GM23338 (cell line): ENCODE measurements at regions not wholly inside any gene's neighbourhood (a gene's known extent, or its start where the extent isn't known, plus 50 kb on each side); places are given as distances from the start of the nearest gene placed in this dataset.

Experiments used
- ATAC-seq: fragments of 200-7000 bp; cut with Tn5 transposase; 3 replicates; pipeline ENCODE4 v1.9.1; 2020
- DNase-seq: peaks from one replicate; pipeline ENCODE4 v3.0.0-alpha.2; 2015; ENCODE audit warnings: low spot score
- H2AFZ ChIP-seq: fragments of 200-600 bp; sonication (generic); 2 replicates; pipeline ENCODE4 v1.8.0; 2016; ENCODE audit warnings: antibody characterized with exemption, mild to moderate bottlenecking, moderate library complexity
- H3F3A ChIP-seq: fragments of 200-600 bp; sonication (generic); replicated peaks from 2 replicates; pipeline ENCODE4 v1.8.0; 2017; ENCODE audit warnings: antibody characterized with exemption, mixed run types, low read depth
- H3K27ac ChIP-seq: fragments of 200-600 bp; sonication (generic); 2 replicates; pipeline ENCODE4 v1.6.1; 2016; ENCODE audit warnings: low read depth
- H3K27me3 ChIP-seq: fragments of 200-600 bp; sonication (generic); 2 replicates; pipeline ENCODE4 v1.8.0; 2016; ENCODE audit warnings: mild to moderate bottlenecking, mixed run types, moderate library complexity; ENCODE audit not compliant: insufficient read depth
- H3K36me3 ChIP-seq: fragments of 200-600 bp; sonication (generic); 2 replicates; pipeline ENCODE4 v1.8.0; 2016; ENCODE audit warnings: mild to moderate bottlenecking; ENCODE audit not compliant: insufficient read depth
- H3K4me1 ChIP-seq: fragments of 200-600 bp; sonication (generic); 2 replicates; pipeline ENCODE4 v1.8.0; 2016; ENCODE audit warnings: mild to moderate bottlenecking, moderate library complexity; ENCODE audit not compliant: insufficient read depth
- H3K4me2 ChIP-seq: fragments of 200-600 bp; sonication (generic); 2 replicates; pipeline ENCODE4 v1.7.1; 2017; ENCODE audit warnings: mixed run types
- H3K4me3 ChIP-seq: fragments of 200-600 bp; sonication (generic); 2 replicates; pipeline ENCODE4 v1.6.1; 2016; ENCODE audit warnings: mixed run types
- H3K79me2 ChIP-seq: fragments of 200-600 bp; sonication (generic); replicated peaks from 2 replicates; pipeline ENCODE4 v1.8.0; 2017; ENCODE audit warnings: mild to moderate bottlenecking; ENCODE audit not compliant: insufficient read depth
- H3K9me2 ChIP-seq: fragments of 200-600 bp; sonication (generic); 2 replicates; pipeline ENCODE4 v1.8.0; 2017; ENCODE audit not compliant: insufficient read depth
- H4K20me1 ChIP-seq: fragments of 200-600 bp; sonication (generic); replicated peaks from 2 replicates; pipeline ENCODE4 v1.8.0; 2017; ENCODE audit warnings: mild to moderate bottlenecking; ENCODE audit not compliant: insufficient read depth
- H3K27ac Mint-ChIP-seq: 2 replicates; pipeline ENCODE4 v1.8.0; 2020; ENCODE audit warnings: inconsistent platforms, mild to moderate bottlenecking, moderate library complexity, mixed read lengths
- H3K27me3 Mint-ChIP-seq: 3 replicates; pipeline ENCODE4 v1.8.0; 2022; ENCODE audit warnings: low read depth, mild to moderate bottlenecking, moderate library complexity, mixed read lengths, inconsistent platforms; ENCODE audit not compliant: insufficient read depth, poor library complexity
- H3K36me3 Mint-ChIP-seq: 3 replicates; pipeline ENCODE4 v1.8.0; 2021; ENCODE audit warnings: low read depth, mild to moderate bottlenecking, inconsistent platforms, moderate library complexity, mixed read lengths
- H3K4me1 Mint-ChIP-seq: 3 replicates; pipeline ENCODE4 v1.8.0; 2020; ENCODE audit warnings: mild to moderate bottlenecking, inconsistent platforms, mixed read lengths
- H3K4me3 Mint-ChIP-seq: 3 replicates; pipeline ENCODE4 v1.8.0; 2021; ENCODE audit warnings: moderate library complexity, mild to moderate bottlenecking, inconsistent platforms, mixed read lengths
- H3K9me3 Mint-ChIP-seq: 3 replicates; pipeline ENCODE4 v1.8.0; 2020; ENCODE audit warnings: moderate library complexity, mild to moderate bottlenecking, inconsistent platforms, mixed read lengths
- CTCF ChIP-seq, 2 experiments: fragments of 200-600 bp in 1 of 2; sonication (generic) in 1 of 2; conservative IDR thresholded peaks; 2 replicates each; pipeline versions ENCODE4 v1.5.1 to v1.6.1; 2016 to 2017; ENCODE audit warnings: antibody characterized with exemption in 2 of 2, low read depth in 2 of 2, mild to moderate bottlenecking in 2 of 2, moderate library complexity in 1 of 2
- EZH2phosphoT487 ChIP-seq: fragments of 200-600 bp; sonication (generic); IDR thresholded peaks from one replicate; pipeline ENCODE4 v1.8.1; 2018; ENCODE audit warnings: antibody characterized with exemption; ENCODE audit not compliant: unreplicated experiment
- POLR2AphosphoS5 ChIP-seq: IDR thresholded peaks from 2 replicates; pipeline ENCODE4 v1.6.1; 2016; ENCODE audit warnings: antibody characterized with exemption, low read depth
- ZNF331 ChIP-seq: fragments of 250-450 bp; sonication (Bioruptor Pico); IDR thresholded peaks from 2 replicates; pipeline ENCODE4 v1.5.0; 2020; ENCODE audit warnings: low read depth, mild to moderate bottlenecking, moderate library complexity
- ZNF462 ChIP-seq: fragments of 250-450 bp; sonication (Bioruptor Pico); IDR thresholded peaks from 2 replicates; pipeline ENCODE4 v1.5.0; 2020; ENCODE audit warnings: mild to moderate bottlenecking, moderate library complexity

GRCh38 chr9:79185866-79186265 is 385.9 kb upstream of the TLE4 start (continued):
- TF ChIP-seq ZNF462 (CRISPR knock-in tag) = no peak
- no peak for TF ChIP-seq POLR2AphosphoS5
- TF ChIP-seq CTCF (conservative IDR thresholded peaks at IDR 0.05; ENCODE audit: low read depth in 2 of 2) = no peak
- no peak for TF ChIP-seq EZH2phosphoT487

- DNase-seq (no peak), ATAC-seq (no peak)
- no peak overlapping the region for H3K27ac Mint-ChIP-seq
- no peak overlapping the region for H3K27ac ChIP-seq
- H3K79me2 ChIP-seq = no peaks in the 10 kb centered on the region
- H4K20me1 ChIP-seq = no peaks in the 10 kb centered on the region
- H3K4me1 ChIP-seq = no peaks in the 10 kb centered on the region
- no peak overlapping the region for H3K4me3 Mint-ChIP-seq
- no peaks in the 10 kb centered on the region for H3K9me3 Mint-ChIP-seq
- no peak for TF ChIP-seq ZNF331 (CRISPR knock-in tag)
- no peak overlapping the region for H3K4me3 ChIP-seq
- no peak overlapping the region for H3K4me2 ChIP-seq
- H3K4me1 Mint-ChIP-seq = no peaks in the 10 kb centered on the region
- H3K9me2 ChIP-seq = no peaks in the 10 kb centered on the region; the same call in 1 of the 2 replicates
- no peaks in the 10 kb centered on the region for H3K27me3 ChIP-seq
- H3K27me3 Mint-ChIP-seq = peaks cover 5% of the 10 kb centered on the region
- no peaks in the 10 kb centered on the region; the same call in 2 of the 3 replicates for H3K36me3 Mint-ChIP-seq
- no peaks in the 10 kb centered on the region for H3F3A ChIP-seq
- H3K36me3 ChIP-seq = no peaks in the 10 kb centered on the region
- H2AFZ ChIP-seq = no peak overlapping the region
Measured at GRCh38 chr9:79189511-79189924, 382.2 kb upstream of the TLE4 start.
